NCI-H460 (cell line): ENCODE measurements at regions not wholly inside any gene's neighbourhood (a gene's known extent, or its start where the extent isn't known, plus 50 kb on each side); places are given as distances from the start of the nearest gene placed in this dataset.
"Not testable (repeated sequence)": the region's sequence is repeated elsewhere in the genome, so short reads cannot be mapped to it uniquely, and the experiment has no call there.

Experiments used
- DNase-seq: peaks from one replicate; pipeline ENCODE4 v3.0.0-alpha.2; 2016; ENCODE audit warnings: low read depth; ENCODE audit errors: extremely low read depth

GRCh38 chr2:17030047-17030446 lies 364.4 kb upstream of the CYRIA start:
- DNase-seq: no peak

GRCh38 chr2:17012297-17012696 lies 346.7 kb upstream of the CYRIA start:
- no peak for DNase-seq

DNA sequence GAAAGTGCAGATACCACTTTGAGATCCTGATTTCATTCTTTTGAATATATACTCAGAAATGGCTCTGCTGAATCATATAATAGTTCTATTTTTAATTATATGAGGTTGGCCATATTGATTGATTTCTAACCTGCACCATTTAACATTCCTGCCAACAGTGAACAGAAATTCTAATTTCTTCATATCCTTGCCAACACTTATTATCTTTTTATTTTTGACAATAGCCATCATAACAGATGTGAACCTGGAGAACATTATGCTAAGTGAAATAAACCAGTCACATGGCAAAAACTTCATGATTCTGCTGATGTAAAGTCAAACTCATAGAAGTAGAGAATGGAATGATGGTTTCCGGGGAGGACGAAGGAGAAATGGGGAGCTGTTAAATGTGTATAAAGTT lies 344.5 kb upstream of the CYRIA start:
- DNase-seq: no peak

- DNase-seq: no peak
Observed at GRCh38 chr2:17000184-17000482, 334.5 kb upstream of the CYRIA start.

DNA sequence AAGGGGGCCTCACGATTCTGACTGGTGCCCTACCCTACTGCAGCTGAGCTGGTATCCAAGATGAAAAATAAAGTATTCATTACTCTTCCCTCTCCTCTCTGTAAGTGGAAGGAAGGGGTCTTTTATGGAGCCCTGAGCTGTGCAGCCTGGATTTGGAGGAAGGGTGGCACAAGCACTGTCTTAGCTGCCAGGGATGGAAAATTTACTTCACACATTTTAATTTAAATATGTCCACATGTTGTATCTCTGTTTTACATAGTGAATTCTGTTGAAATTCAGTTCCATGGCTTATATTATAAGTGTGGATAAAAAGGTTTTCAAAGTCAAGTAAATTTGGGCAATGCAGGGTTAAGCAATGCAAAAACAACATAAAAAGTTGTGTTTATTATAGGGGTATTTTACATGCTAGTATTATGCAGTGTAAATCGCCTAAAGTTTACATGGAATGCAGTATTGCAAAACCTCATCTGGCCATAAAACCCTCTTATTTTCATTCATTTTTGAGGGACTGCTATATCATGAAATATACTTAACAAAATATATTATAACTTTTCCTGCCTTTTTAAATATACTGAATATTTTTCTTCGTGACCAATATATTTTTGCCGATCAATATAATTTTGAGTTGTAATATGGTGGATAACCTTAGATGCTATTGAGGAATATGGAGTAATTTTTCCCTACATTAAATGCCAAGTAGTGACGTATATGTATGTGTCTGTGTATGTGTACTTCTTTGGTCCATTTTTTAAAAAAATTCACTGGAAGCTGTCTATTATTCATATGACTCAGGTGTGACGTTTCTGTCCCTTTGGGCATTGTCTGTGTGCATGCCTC lies 333.9 kb upstream of the CYRIA start:
- DNase-seq: no peak

DNA sequence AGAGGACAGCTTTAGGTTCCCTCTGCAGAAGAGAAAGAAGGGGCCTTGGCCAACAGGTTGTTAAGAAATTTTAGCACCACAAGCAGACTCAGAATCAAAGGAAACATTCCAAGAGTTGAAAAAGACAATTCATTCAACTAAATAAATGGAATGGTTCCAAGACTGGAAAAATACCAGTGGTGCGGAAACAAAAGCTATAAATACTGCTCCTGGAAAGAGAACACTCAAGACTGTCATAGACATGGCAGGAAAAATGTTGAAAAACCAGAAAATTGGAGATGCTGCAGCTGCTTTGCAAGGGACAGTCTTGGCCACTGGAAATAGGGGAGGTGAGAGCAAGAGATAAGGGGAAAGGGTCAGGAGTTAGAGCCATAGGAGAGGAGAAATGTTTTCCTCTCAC lies 312.7 kb upstream of the CYRIA start:
- no peak for DNase-seq

GRCh38 chr2:16974688-16975087 lies 309.1 kb upstream of the CYRIA start:
- no peak for DNase-seq

DNA sequence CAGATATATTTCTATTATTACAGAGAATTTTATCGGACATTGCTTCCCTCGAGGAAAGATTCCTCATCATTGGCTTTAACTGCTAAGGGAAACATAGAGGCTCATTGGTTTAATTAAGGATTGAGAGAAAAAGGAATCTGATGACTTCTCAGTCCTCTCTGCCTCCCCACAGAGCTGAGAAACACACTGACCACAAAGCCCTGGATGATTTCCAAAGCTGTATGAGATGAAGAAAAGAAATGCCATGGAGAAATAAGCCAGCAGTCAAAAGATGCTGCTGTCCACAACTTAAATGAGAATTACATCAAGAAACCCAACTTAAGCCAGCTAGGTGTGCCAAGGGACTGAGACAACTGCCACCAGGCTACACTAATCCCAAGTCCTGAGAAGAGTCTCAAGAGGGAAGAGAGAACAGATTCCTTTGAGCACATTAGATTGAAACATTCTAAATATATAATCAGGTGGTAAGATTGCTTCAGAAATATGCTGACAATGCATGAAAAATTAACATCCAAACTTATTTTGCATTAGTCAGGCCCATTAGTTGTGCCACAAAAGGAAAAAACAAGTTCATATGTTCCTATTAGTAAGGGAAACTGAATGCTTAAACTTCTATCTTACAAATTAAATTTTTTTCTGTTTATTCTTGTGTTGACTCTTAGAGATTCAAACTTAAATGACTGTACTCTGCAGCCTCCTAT lies 308.1 kb upstream of the CYRIA start:
- no peak for DNase-seq

GRCh38 chr2:16972276-16972675 lies 306.6 kb upstream of the CYRIA start:
- DNase-seq: no peak

DNA sequence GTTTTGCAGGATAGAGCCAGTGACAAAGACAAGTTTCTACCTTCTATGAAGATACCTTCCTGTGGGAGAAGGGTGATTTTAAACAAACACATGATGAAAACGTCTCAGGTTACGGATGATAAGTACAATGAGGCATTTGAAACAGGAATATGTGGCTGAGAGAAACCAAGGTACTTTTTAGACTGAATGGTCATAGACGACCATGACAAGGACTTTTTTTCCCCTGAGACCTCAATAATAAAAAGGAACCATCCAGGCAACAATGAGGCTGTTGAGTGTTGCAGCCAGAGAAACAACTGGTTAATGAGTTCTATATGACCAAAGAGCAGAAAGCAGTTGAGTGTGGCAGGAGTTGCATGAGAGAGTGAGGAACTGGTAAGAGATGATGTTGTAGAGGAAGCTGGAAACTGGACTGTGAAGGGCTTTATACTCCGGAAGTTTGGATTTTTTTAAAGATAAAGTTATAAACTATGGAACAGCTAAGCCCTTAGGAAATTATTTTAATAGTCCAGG lies 306.1 kb upstream of the CYRIA start:
- DNase-seq: no peak

DNA sequence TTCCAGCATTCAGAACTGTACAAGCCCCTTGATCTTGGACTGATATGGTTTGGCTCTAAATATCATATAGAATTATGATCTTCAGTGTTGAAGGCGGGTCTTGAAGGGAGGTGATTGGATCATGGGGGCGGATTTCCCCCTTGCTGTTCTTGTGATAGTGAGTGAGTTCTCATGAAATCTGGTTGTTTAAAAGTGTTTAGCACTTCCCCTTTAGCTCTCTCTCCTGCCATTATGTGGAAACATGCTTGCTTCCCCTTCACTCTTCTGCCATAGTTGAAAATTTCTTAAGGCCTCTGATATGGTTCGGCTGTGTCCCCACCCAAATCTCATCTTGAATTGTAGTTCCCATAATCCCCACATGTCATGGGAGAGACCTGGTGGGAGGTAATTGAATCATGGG lies 305.3 kb upstream of the CYRIA start:
- DNase-seq: not testable (repeated sequence)

- DNase-seq: no peak
Observed at GRCh38 chr2:16962505-16962904, 296.9 kb upstream of the CYRIA start.

DNA sequence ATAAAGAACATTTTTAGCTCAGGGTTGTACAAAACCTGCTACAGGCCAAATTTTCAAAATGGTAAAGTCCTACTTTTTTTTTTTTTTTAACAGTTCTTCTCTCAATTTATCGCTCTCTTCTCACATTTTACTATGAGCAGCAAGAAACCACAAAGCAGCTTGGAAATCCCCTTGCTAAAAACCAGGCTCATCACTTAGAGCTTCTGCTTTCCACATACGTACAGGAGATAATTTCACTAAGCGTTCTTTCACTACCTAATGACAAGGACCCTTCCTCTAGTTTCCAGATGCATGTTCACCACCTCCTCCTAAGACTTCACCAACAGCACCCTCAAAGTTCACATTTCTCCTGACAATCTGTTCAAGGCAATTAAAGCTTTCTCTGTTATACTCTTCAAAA lies 294.9 kb upstream of the CYRIA start:
- DNase-seq: no peak

- DNase-seq: no peak
Observed at GRCh38 chr2:16958266-16958665, 292.6 kb upstream of the CYRIA start.

- no peak for DNase-seq
Observed at GRCh38 chr2:16952805-16953204, 287.2 kb upstream of the CYRIA start.

DNA sequence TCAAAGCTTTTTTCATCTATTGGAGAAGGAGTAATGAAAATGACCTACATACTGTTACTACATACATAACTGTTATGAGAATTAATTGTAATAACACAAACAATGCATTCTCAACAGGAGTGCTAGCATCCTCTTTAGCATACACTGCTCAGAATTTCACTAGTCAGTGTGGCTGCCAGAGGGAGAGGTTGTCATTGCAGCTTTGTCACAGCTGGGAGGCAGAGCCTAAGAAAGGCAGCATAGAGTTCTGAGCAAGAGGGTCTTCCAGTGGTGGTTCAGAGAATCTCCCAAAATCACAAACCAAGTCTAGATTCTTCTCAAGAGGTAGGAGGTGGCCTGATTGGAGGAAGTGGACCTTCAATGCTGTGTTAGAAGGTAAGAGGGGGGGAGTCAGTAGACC lies 286.7 kb upstream of the CYRIA start:
- no peak for DNase-seq

GRCh38 chr2:16950436-16950835 lies 284.8 kb upstream of the CYRIA start:
- DNase-seq: no peak

DNA sequence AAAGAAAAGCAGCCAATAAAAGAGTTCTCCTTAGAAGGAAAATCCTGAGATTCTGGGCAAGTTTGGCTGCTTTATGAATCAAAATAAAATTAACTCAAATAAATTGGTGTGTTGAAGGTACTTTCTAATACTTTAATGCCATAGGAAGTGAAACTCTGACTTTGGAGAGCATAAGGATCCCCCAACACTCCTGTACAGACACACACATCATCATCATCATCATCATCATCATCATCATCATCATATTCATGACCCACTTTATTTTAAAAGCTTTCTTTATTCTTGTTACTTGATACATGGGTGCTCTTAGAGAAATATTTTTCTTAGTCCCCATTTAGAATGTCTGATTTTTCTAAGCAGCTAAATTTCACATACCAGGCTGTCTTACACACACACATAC lies 283.1 kb upstream of the CYRIA start:
- no peak for DNase-seq

- no peak for DNase-seq
Observed at GRCh38 chr2:16948053-16948452, 282.4 kb upstream of the CYRIA start.

GRCh38 chr2:16943279-16943958 lies 277.8 kb upstream of the CYRIA start:
- no peak for DNase-seq

- no peak for DNase-seq
Observed at GRCh38 chr2:16940214-16940613, 274.6 kb upstream of the CYRIA start.

- no peak for DNase-seq
Observed at GRCh38 chr2:16939771-16940170, 274.1 kb upstream of the CYRIA start.
